ENCODE measurements at regions not wholly inside any gene's neighbourhood (a gene's known extent, or its start where the extent isn't known, plus 50 kb on each side); places are given as distances from the start of the nearest gene placed in this dataset.

DNA sequence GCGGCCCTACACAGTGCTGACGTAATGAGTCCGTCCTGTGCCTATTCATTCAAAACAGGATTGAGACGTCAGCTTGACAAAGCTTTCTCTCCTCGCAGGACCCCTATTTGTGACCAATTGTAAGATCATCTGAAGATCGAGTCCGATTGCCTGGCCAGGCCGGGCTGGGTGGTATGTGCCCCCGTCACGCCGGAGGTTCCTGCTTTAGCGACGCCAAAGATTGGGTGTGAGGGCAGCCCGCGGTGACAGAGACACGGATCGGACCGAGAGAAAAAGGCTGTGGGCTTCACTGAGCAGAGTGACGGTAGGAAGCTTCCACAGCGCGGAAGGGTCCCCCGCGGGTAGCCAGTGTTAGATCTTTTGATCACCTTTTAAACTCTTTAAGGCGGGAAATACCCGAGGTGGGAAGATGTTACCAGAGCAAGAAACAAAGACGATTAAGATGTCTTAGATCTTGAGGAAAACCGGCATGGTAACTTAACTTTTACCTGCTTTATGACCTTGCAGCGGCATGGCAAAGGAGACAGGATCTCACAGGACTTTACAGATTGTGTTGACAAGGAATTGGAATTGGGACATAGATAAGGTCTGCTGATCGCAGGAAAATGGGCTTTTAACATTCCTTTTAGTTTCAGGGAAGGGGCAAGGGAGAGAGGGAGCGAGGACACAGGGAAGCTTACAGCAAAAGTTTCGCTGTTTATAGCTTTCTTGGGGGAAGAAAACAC lies 220.0 kb downstream of the METTL4 start:
- Histone ChIP-seq H3K27ac (no peak overlapping the region), H3K36me3 (no peaks in the 10 kb centered on the region), H3K4me1 (no peaks in the 10 kb centered on the region), H3K4me3 (no peak overlapping the region), H3K27me3 (no peaks in the 10 kb centered on the region), H3K9me3 (no peaks in the 10 kb centered on the region)
- intact Hi-C loops (cut with DNase I): no loop called here
- no peak for DNase-seq
- TF ChIP-seq POLR2AphosphoS5 (IDR thresholded peaks at IDR 0.05): no peak
- TF ChIP-seq POLR2A (IDR thresholded peaks at IDR 0.05): no peak
- TF ChIP-seq CTCF (IDR thresholded peaks at IDR 0.05): no peak
- TF ChIP-seq EP300 (IDR thresholded peaks at IDR 0.05): no peak
- WGBS, 2 donors: 84 to 87% methylated on average over 31 of the region's 31 CpGs

DNA sequence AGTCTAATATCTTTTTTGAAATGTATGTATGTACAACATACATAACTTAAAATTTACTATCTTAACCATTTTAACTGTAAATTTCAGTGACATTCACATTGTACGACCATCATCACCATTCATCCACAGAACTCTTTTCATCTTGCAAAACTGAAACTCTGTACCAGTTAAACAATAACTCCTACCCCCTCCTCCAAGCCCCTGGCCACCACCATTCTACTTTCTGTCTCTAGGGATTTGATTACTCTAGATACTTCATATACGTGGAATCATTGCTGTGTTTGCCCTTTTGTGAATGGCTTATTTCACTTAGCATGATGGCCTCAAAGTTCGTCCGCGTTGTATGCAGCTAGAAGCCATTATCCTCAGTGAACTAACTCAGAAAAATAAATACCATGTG lies 217.0 kb downstream of the METTL4 start:
- H3K27me3 ChIP-seq: no peaks in the 10 kb centered on the region
- no peaks in the 10 kb centered on the region for H3K9me3 ChIP-seq
- 76 to 89% methylated on average over 5 of the region's 5 CpGs for WGBS, 2 donors
- H3K36me3 ChIP-seq: no peaks in the 10 kb centered on the region
- no peaks in the 10 kb centered on the region for H3K4me1 ChIP-seq
- intact Hi-C loops (cut with DNase I): no loop called here
- no peak overlapping the region for H3K27ac ChIP-seq
- no peak overlapping the region for H3K4me3 ChIP-seq
- TF ChIP-seq POLR2A (IDR thresholded peaks at IDR 0.05) (no peak), EP300 (IDR thresholded peaks at IDR 0.05) (no peak), POLR2AphosphoS5 (IDR thresholded peaks at IDR 0.05) (no peak), CTCF (IDR thresholded peaks at IDR 0.05) (no peak)
- DNase-seq: no peak

DNA sequence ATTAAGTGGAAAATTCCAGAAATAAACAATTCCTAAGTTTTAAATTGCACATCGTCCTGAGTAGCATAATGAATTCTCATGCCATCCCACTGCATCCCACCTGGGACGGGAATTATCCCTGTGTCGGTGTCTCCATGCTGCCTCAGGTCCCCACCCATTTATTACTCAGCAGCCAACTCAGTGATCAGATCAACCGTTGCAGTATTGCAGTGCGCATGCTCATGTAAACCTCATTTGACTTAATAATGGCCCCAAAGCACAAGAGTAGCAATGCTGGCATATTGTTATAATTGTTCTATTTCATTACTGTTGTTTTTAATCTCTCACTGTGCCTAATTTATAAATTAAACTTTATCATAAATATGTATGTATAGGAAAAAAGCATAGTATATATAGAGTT lies 214.4 kb downstream of the METTL4 start:
- Histone ChIP-seq H3K36me3 (no peaks in the 10 kb centered on the region), H3K27ac (no peak overlapping the region), H3K27me3 (no peaks in the 10 kb centered on the region), H3K4me1 (no peaks in the 10 kb centered on the region), H3K4me3 (no peak overlapping the region), H3K9me3 (no peaks in the 10 kb centered on the region)
- no peak for DNase-seq
- WGBS, 2 donors: 87 to 88% methylated on average over 5 of the region's 5 CpGs
- no peak for TF ChIP-seq POLR2AphosphoS5 (IDR thresholded peaks at IDR 0.05)
- no peak for TF ChIP-seq POLR2A (IDR thresholded peaks at IDR 0.05)
- no peak for TF ChIP-seq CTCF (IDR thresholded peaks at IDR 0.05)
- no peak for TF ChIP-seq EP300 (IDR thresholded peaks at IDR 0.05)
- intact Hi-C loops (cut with DNase I): no loop called here

DNA sequence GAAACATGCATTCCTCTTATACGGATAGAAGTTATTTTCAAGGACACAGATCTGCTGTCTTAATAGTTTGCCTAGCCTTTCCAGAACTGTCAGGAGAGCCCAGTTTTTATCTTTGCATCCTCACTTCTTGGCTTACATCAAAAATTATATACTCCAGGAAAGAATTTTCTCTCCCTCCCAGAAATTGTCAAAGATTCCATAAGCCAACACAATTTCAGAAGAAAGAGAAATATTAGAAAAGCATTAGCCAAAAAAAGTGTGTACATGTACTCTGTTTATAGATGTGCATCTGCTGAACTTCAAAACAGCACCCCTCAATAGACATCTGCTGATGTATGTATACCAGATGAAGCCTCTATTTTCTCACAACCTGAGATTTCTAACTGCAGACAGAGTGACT lies 210.4 kb downstream of the METTL4 start:
- TF ChIP-seq POLR2A (IDR thresholded peaks at IDR 0.05) (no peak), CTCF (IDR thresholded peaks at IDR 0.05) (no peak), POLR2AphosphoS5 (IDR thresholded peaks at IDR 0.05) (no peak), EP300 (IDR thresholded peaks at IDR 0.05) (no peak)
- DNase-seq: no peak
- H3K9me3 ChIP-seq: no peaks in the 10 kb centered on the region
- H3K4me3 ChIP-seq: no peak overlapping the region
- 46 to 63% methylated on average over 1 of the region's 1 CpG for WGBS, 2 donors
- H3K27ac ChIP-seq: no peak overlapping the region
- intact Hi-C loops (cut with DNase I): no loop called here
- no peaks in the 10 kb centered on the region for H3K4me1 ChIP-seq
- H3K27me3 ChIP-seq: no peaks in the 10 kb centered on the region
- no peaks in the 10 kb centered on the region for H3K36me3 ChIP-seq

DNA sequence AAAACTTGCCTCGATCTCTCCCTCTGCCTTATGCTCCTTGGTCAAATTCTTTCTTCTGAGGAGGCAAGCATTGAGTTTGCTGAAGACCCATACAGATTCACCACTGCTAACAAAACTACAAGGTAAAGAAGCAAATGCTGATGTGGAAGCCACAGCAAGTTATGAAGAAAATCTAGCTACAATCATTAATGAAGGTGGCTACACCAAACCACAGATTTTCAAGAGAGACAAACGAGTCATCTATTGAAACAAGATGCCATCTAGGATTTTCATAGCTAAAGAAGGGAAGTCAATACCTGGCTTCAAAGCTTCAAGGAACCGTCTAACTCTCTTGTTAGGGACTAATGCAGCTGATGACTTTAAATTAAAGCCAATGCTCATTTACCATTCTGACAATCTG lies 203.2 kb downstream of the METTL4 start:
- TF ChIP-seq POLR2A (IDR thresholded peaks at IDR 0.05): no peak
- TF ChIP-seq CTCF (IDR thresholded peaks at IDR 0.05): no peak
- TF ChIP-seq POLR2AphosphoS5 (IDR thresholded peaks at IDR 0.05): no peak
- no peak for TF ChIP-seq EP300 (IDR thresholded peaks at IDR 0.05)
- no peaks in the 10 kb centered on the region for H3K27me3 ChIP-seq

More for the DNA sequence above, 203.2 kb downstream of the METTL4 start:
- intact Hi-C loops (cut with DNase I): no loop called here
- 66 to 80% methylated on average over 3 of the region's 3 CpGs for WGBS, 2 donors
- H3K27ac ChIP-seq: no peak overlapping the region
- DNase-seq: no peak
- peaks cover 0 to under 1% (median 0%) of the 10 kb centered on the region in 4 donors for H3K9me3 ChIP-seq
- no peak overlapping the region for H3K4me3 ChIP-seq
- no peaks in the 10 kb centered on the region for H3K4me1 ChIP-seq
- H3K36me3 ChIP-seq: no peaks in the 10 kb centered on the region

Measured in sigmoid colon (tissue), 6 donors.